GM12878 (cell line): ENCODE measurements at regions not wholly inside any gene's neighbourhood (a gene's known extent, or its start where the extent isn't known, plus 50 kb on each side); places are given as distances from the start of the nearest gene placed in this dataset.

Experiments
- GATAD2B ChIP-seq: fragments of 450-650 bp; conservative IDR thresholded peaks from 2 replicates; pipeline ENCODE4 v1.6.1; 2017; ENCODE audit warnings: low read depth, mild to moderate bottlenecking, moderate library complexity
- MTA3 ChIP-seq: IDR thresholded peaks from 2 replicates; pipeline ENCODE4 v1.6.1; 2012; ENCODE audit warnings: low read length, inconsistent platforms, borderline replicate concordance
- NRF1 ChIP-seq: conservative IDR thresholded peaks from 2 replicates; pipeline ENCODE4 v1.6.1; 2011; ENCODE audit warnings: mild to moderate bottlenecking, low read depth, low read length, improper control_type of control experiment
- SP1 ChIP-seq: IDR thresholded peaks from one replicate; pipeline ENCODE4 v1.6.1; 2011; ENCODE audit warnings: low read depth, low read length
- SPI1 ChIP-seq: IDR thresholded peaks from 2 replicates; pipeline ENCODE4 v1.6.1; 2011; ENCODE audit warnings: low read depth, mild to moderate bottlenecking, low read length, moderate library complexity, borderline replicate concordance; ENCODE audit not compliant: insufficient read depth
- TF ChIP-seq, protein P1 (sequence below): fragments of 450-650 bp; IDR thresholded peaks from 2 replicates; pipeline ENCODE4 v1.6.1; 2016; ENCODE audit warnings: mild to moderate bottlenecking, moderate library complexity, borderline replicate concordance
- TF ChIP-seq, protein P2 (sequence below): IDR thresholded peaks from 2 replicates; pipeline ENCODE4 v1.6.1; 2011; ENCODE audit warnings: borderline replicate concordance, low read depth, mild to moderate bottlenecking, moderate library complexity, mixed read lengths, low read length; ENCODE audit not compliant: insufficient read depth; ENCODE audit errors: extremely low read length
- TF ChIP-seq, protein P3 (sequence below): IDR thresholded peaks from 2 replicates; pipeline ENCODE4 v1.6.1; 2011; ENCODE audit warnings: low read depth, mild to moderate bottlenecking, low read length, moderate library complexity, borderline replicate concordance; ENCODE audit errors: extremely low read depth

DNA sequence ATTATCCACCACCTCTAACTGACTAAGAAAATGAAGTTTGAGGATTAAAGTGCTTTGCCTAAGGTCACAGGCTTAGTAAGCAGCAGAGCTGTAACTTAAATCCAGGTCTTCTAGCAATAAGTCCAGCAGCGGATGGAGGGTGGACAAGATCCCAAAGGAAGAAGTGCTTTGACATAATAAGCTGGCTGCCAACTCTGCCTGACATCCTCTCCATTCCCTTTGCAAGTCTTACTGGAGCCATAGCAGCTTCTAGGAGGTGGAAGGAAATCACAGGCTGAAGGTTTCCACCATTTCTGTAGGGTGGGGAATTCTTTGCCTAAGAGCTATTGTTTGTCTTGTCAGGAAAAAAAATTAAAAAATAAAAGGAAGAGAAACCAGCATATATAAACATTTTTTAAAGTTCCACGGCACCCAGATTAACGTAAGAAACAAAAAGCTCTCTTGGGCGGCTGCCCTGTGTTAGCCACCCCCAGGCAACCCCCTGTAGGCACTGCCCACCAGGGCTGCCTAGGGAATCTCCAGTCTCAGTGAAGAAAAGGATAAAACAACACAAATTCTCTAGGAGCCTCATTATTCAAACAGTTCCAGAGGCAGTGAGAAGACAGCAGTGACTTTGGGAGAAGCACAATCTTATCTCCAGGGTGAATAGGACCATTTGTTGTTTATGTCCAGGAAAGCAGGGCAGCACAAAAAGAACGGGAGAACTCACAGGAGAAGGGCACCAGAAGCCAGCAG is 380.8 kb upstream of the CADM1 start (continued):
- TF ChIP-seq, protein P1, sequence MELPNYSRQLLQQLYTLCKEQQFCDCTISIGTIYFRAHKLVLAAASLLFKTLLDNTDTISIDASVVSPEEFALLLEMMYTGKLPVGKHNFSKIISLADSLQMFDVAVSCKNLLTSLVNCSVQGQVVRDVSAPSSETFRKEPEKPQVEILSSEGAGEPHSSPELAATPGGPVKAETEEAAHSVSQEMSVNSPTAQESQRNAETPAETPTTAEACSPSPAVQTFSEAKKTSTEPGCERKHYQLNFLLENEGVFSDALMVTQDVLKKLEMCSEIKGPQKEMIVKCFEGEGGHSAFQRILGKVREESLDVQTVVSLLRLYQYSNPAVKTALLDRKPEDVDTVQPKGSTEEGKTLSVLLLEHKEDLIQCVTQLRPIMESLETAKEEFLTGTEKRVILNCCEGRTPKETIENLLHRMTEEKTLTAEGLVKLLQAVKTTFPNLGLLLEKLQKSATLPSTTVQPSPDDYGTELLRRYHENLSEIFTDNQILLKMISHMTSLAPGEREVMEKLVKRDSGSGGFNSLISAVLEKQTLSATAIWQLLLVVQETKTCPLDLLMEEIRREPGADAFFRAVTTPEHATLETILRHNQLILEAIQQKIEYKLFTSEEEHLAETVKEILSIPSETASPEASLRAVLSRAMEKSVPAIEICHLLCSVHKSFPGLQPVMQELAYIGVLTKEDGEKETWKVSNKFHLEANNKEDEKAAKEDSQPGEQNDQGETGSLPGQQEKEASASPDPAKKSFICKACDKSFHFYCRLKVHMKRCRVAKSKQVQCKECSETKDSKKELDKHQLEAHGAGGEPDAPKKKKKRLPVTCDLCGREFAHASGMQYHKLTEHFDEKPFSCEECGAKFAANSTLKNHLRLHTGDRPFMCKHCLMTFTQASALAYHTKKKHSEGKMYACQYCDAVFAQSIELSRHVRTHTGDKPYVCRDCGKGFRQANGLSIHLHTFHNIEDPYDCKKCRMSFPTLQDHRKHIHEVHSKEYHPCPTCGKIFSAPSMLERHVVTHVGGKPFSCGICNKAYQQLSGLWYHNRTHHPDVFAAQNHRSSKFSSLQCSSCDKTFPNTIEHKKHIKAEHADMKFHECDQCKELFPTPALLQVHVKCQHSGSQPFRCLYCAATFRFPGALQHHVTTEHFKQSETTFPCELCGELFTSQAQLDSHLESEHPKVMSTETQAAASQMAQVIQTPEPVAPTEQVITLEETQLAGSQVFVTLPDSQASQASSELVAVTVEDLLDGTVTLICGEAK = no peak
- TF ChIP-seq SP1 (no peak), NRF1 (no peak), MTA3 (no peak), GATAD2B (no peak), SPI1 (no peak)
- TF ChIP-seq, protein P2, sequence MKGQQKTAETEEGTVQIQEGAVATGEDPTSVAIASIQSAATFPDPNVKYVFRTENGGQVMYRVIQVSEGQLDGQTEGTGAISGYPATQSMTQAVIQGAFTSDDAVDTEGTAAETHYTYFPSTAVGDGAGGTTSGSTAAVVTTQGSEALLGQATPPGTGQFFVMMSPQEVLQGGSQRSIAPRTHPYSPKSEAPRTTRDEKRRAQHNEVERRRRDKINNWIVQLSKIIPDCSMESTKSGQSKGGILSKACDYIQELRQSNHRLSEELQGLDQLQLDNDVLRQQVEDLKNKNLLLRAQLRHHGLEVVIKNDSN = no peak
- TF ChIP-seq, protein P3, sequence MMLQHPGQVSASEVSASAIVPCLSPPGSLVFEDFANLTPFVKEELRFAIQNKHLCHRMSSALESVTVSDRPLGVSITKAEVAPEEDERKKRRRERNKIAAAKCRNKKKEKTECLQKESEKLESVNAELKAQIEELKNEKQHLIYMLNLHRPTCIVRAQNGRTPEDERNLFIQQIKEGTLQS = no peak
